Ovary (tissue), 7 donors: ENCODE measurements at regions not wholly inside any gene's neighbourhood (a gene's known extent, or its start where the extent isn't known, plus 50 kb on each side); places are given as distances from the start of the nearest gene placed in this dataset.

Experiments used
- DNase-seq, 5 donors: peaks; one replicate each; pipeline ENCODE4 v3.0.0-alpha.2; 2019 to 2020
- H3K27ac ChIP-seq, 2 donors: fragments of 200-600 bp; one replicate each; pipeline versions ENCODE4 v1.5.1 to v1.8.0; 2019 to 2022
- H3K27me3 ChIP-seq: fragments of 200-600 bp; one replicate; pipeline ENCODE4 v1.8.0; 2022
- H3K36me3 ChIP-seq: fragments of 200-600 bp; sonication (generic); one replicate; pipeline ENCODE4 v1.5.1; 2019
- H3K4me1 ChIP-seq: one replicate; pipeline ENCODE4 v1.8.1; 2013; ENCODE audit warnings: mild to moderate bottlenecking, moderate library complexity; ENCODE audit not compliant: insufficient read depth
- H3K4me3 ChIP-seq: fragments of 200-600 bp; sonication (generic); one replicate; pipeline ENCODE4 v1.5.1; 2017
- H3K9me3 ChIP-seq, 2 donors: fragments of 200-600 bp in 1 of 2; sonication (generic) in 1 of 2; one replicate each; pipeline versions ENCODE4 v1.5.1 to v1.8.1; 2013 to 2019; ENCODE audit warnings: mild to moderate bottlenecking in 1 of 2, moderate library complexity in 1 of 2
- CTCF ChIP-seq, 3 donors: fragments of 450-650 bp in 2 of 3; fragments of 200-600 bp in 1 of 3; IDR thresholded peaks; one replicate each; pipeline versions ENCODE4 v1.5.1 to v1.8.0; 2016 to 2022; ENCODE audit warnings: antibody characterized with exemption in 3 of 3, mild to moderate bottlenecking in 1 of 3
- EP300 ChIP-seq: sonication (generic); formaldehyde crosslinking; IDR thresholded peaks from one replicate; pipeline ENCODE4 v1.6.1; 2017; ENCODE audit warnings: antibody characterized with exemption
- POLR2A ChIP-seq: fragments of 450-650 bp; IDR thresholded peaks from one replicate; pipeline ENCODE4 v1.6.1; 2017; ENCODE audit warnings: antibody characterized with exemption, mild to moderate bottlenecking, moderate library complexity
- WGBS, 3 donors: extraction: QIAGEN DNeasy Blood & Tissue Kit in 1 of 3; methylation state at CpG; one replicate each; pipeline versions ENCODE4 v1.1.5 to v1.1.7; 2013 to 2017; 5-methylcytosine and 5-hydroxymethylcytosine counted together
- intact Hi-C, 4 donors: fragments of 100-400 bp; cut with DNase I; formaldehyde crosslinking; loops; one replicate each; pipeline versions ENCODE4 v1.11.0 to v1.15.1; 2022 to 2023
- donor health status: DM: no; HTN: no; CAD: no; lungs with moderate emphysema.
- donor health status: DM: no; HTN: no; CAD: no.
- donor health status: Bipolar disorder and iron deficiency.
- donor health status: DM: no; HTN: no; CAD: no.
- donor health status: DM: yes; HTN: yes; CAD: no.

GRCh38 chr16:63365649-63366304, 1329.5 kb upstream of the CDH8 start:
- Histone ChIP-seq H3K27ac (no peak overlapping the region), H3K4me3 (no peak overlapping the region), H3K4me1 (no peaks in the 10 kb centered on the region), H3K9me3 (no peaks in the 10 kb centered on the region), H3K36me3 (no peaks in the 10 kb centered on the region), H3K27me3 (no peaks in the 10 kb centered on the region)
- intact Hi-C loops: no loop called here
- TF ChIP-seq CTCF (IDR thresholded peaks at IDR 0.05) (no peak), EP300 (no peak), POLR2A (no peak)
- no peak for DNase-seq
- 45 to 50% (median 47%) methylated on average over 4 of the region's 4 CpGs for WGBS, 3 donors

GRCh38 chr16:63363738-63364137, 1327.5 kb upstream of the CDH8 start:
- WGBS, 3 donors: 74 to 81% (median 79%) methylated on average over 4 of the region's 4 CpGs
- no peaks in the 10 kb centered on the region for H3K4me1 ChIP-seq

DNA sequence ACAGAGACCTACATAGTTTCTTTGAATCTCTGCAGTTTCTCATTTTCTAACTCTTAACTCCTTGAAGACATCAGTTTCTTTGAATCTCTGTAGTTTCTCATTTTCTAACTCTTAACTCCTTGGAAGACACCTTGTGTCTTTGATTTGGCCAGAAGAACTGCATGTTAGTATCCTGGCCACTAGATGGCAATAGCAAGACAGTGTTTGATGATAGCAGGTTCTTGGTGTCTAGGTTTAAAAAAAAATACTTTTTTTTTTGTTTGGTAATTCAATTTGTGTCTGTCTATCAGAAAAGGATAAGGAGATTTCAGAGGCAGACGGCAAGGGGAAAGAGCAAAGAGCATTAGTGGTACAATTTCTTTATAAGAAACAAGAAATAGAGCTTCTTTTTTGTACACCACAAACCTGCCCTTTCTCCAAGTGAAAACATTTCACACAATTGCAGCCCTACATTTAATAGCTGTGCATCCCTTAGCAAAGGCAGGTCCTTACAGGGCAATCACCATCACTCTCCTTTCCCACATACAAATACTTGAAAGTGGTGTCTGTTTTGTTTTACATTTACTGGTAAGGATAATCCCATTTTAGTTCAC, 1324.9 kb upstream of the CDH8 start:
- Histone ChIP-seq H3K9me3 (no peaks in the 10 kb centered on the region), H3K36me3 (no peaks in the 10 kb centered on the region), H3K4me1 (no peaks in the 10 kb centered on the region), H3K27me3 (no peaks in the 10 kb centered on the region), H3K4me3 (no peak overlapping the region), H3K27ac (no peak overlapping the region)
- intact Hi-C loops: no loop called here
- WGBS, 3 donors: 0 to 2% (median 0%) methylated on average over 1 of the region's 1 CpG
- no peak for TF ChIP-seq POLR2A
- peak; percentile 26 to 40 (median 28) for TF ChIP-seq CTCF (IDR thresholded peaks at IDR 0.05)
- TF ChIP-seq EP300: no peak
- DNase-seq: no peak

More at GRCh38 chr16:63363738-63364137, 1327.5 kb upstream of the CDH8 start:
- Histone ChIP-seq H3K27me3 (no peaks in the 10 kb centered on the region), H3K36me3 (no peaks in the 10 kb centered on the region), H3K4me3 (no peak overlapping the region), H3K9me3 (no peaks in the 10 kb centered on the region), H3K27ac (no peak overlapping the region)
- no peak for DNase-seq
- TF ChIP-seq EP300: no peak
- TF ChIP-seq CTCF (IDR thresholded peaks at IDR 0.05): no peak
- TF ChIP-seq POLR2A: no peak
- intact Hi-C loops: no loop called here

GRCh38 chr16:63349961-63350360, 1313.7 kb upstream of the CDH8 start:
- 67 to 74% (median 73%) methylated on average over 1 of the region's 1 CpG for WGBS, 3 donors
- Histone ChIP-seq H3K9me3 (no peaks in the 10 kb centered on the region), H3K27ac (no peak overlapping the region), H3K36me3 (no peaks in the 10 kb centered on the region), H3K27me3 (no peaks in the 10 kb centered on the region), H3K4me1 (no peaks in the 10 kb centered on the region), H3K4me3 (no peak overlapping the region)
- intact Hi-C loops: loop anchor here in 1 of 4 donors (10.0 kb wide), 1 partner anchor 55 kb away; no protein-coding TSS in a partner anchor
- DNase-seq: no peak
- no peak for TF ChIP-seq POLR2A
- no peak for TF ChIP-seq EP300
- no peak for TF ChIP-seq CTCF (IDR thresholded peaks at IDR 0.05)
